ENCODE measurements at regions not wholly inside any gene's neighbourhood (a gene's known extent, or its start where the extent isn't known, plus 50 kb on each side); places are given as distances from the start of the nearest gene placed in this dataset.

GRCh38 chr11:57126766-57127400, 54.9 kb upstream of the LRRC55 start (continued):
- TF ChIP-seq REST (IDR thresholded peaks at IDR 0.05) (no peak), ZBTB33 (IDR thresholded peaks at IDR 0.05) (no peak), FOXA2 (IDR thresholded peaks at IDR 0.05) (no peak), FOXA1 (IDR thresholded peaks at IDR 0.05) (no peak), JUND (IDR thresholded peaks at IDR 0.05) (no peak)

GRCh38 chr11:57131080-57131790, 50.5 kb upstream of the LRRC55 start:
- TF ChIP-seq CTCF (IDR thresholded peaks at IDR 0.05; ENCODE audit: low read depth, low read length, missing input control) (peak; percentile 90), RAD21 (IDR thresholded peaks at IDR 0.05) (peak; percentile 99 to 100), TAF1 (conservative IDR thresholded peaks at IDR 0.05) (no peak)
- Histone ChIP-seq H3K27me3 (ENCODE audit: control insufficient read depth in 4 of 4, insufficient read depth in 4 of 4, low read length in 3 of 4) (no peaks in the 10 kb centered on the region), H3K27ac (ENCODE audit: low read depth in 1 of 2, low read length in 2 of 2) (no peak overlapping the region), H3K9ac (ENCODE audit: low read depth in 1 of 2, low read length in 2 of 2) (no peak overlapping the region), H3K36me3 (ENCODE audit: control insufficient read depth in 4 of 4, insufficient read depth in 3 of 4, low read depth in 1 of 4, low read length in 3 of 4) (no peaks in the 10 kb centered on the region), H3K4me1 (ENCODE audit: control insufficient read depth in 4 of 4, insufficient read depth in 4 of 4, low read length in 3 of 4) (no peaks in the 10 kb centered on the region), H3K9me3 (ENCODE audit: control insufficient read depth in 4 of 4, low read length in 3 of 4) (no peaks in the 10 kb centered on the region), H3K4me3 (ENCODE audit: low read depth in 1 of 3, low read length in 3 of 3) (no peak overlapping the region)
- WGBS: 67% methylated on average over 8 of the region's 8 CpGs
- no peak for DNase-seq (ENCODE audit: low spot score)
